ENCODE measurements at regions not wholly inside any gene's neighbourhood (a gene's known extent, or its start where the extent isn't known, plus 50 kb on each side); places are given as distances from the start of the nearest gene placed in this dataset.
"Not testable (repeated sequence)": the region's sequence is repeated elsewhere in the genome, so short reads cannot be mapped to it uniquely, and the experiment has no call there.

DNA sequence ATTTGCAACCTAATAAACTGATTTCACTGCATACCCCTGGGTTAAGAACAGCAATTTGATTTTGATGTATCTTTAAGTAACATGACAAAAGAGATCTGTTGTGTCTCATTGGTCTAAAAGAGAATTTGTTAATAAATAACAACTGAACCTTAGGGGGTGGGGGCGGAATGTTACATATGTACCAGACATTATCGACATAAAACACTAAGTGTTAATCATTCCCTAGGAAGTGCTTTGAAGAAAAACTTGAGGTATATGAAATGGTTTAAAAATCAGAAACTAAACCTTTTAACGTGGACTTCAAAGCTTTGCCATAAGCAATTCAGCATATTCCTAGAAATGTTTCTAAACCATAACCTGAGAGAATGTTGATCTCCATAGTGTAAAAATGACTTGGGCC is 88.5 kb upstream of the GPR89A start:
- H4K20me1 ChIP-seq (ENCODE audit: control insufficient read depth, extremely low read depth, insufficient read depth, low read length); H3K4me3 ChIP-seq (ENCODE audit: control insufficient read depth in 2 of 3, extremely low read depth in 1 of 3, insufficient read depth in 2 of 3, low read depth in 1 of 3, low read length in 3 of 3); H3K9ac ChIP-seq (ENCODE audit: control insufficient read depth, extremely low read depth, insufficient read depth, low read length); FAIRE-seq; H3K4me2 ChIP-seq (ENCODE audit: control insufficient read depth, extremely low read depth, insufficient read depth, low read depth, low read length); H2AFZ ChIP-seq (ENCODE audit: control insufficient read depth, low read length); H3K9me1 ChIP-seq (ENCODE audit: control insufficient read depth, extremely low read depth, insufficient read depth, low read length); H3K9me3 ChIP-seq (ENCODE audit: control insufficient read depth, low read depth, low read length); H3K36me3 ChIP-seq (ENCODE audit: control insufficient read depth in 2 of 2, extremely low read depth in 1 of 2, insufficient read depth in 2 of 2, low read length in 2 of 2); H3K27ac ChIP-seq (ENCODE audit: control insufficient read depth, insufficient read depth, low read length); H3K27me3 ChIP-seq (ENCODE audit: control insufficient read depth, extremely low read depth, insufficient read depth, low read length); DNase-seq (ENCODE audit: low read depth, low spot score); H3K4me1 ChIP-seq (ENCODE audit: control insufficient read depth, extremely low read depth, insufficient read depth, low read length); dilution Hi-C loops (cut with MboI; ENCODE audit: extremely low pct_ligation_motif_present, low sequenced_read_pairs); H3K79me2 ChIP-seq (ENCODE audit: control insufficient read depth, insufficient read depth, low read length): not testable (repeated sequence)

- H3K9ac ChIP-seq (ENCODE audit: control insufficient read depth, extremely low read depth, insufficient read depth, low read length); H3K4me1 ChIP-seq (ENCODE audit: control insufficient read depth, extremely low read depth, insufficient read depth, low read length); H3K27ac ChIP-seq (ENCODE audit: control insufficient read depth, insufficient read depth, low read length); H3K4me3 ChIP-seq (ENCODE audit: control insufficient read depth in 2 of 3, extremely low read depth in 1 of 3, insufficient read depth in 2 of 3, low read depth in 1 of 3, low read length in 3 of 3); H2AFZ ChIP-seq (ENCODE audit: control insufficient read depth, low read length); FAIRE-seq; H3K36me3 ChIP-seq (ENCODE audit: control insufficient read depth in 2 of 2, extremely low read depth in 1 of 2, insufficient read depth in 2 of 2, low read length in 2 of 2); H3K9me3 ChIP-seq (ENCODE audit: control insufficient read depth, low read depth, low read length); H3K4me2 ChIP-seq (ENCODE audit: control insufficient read depth, extremely low read depth, insufficient read depth, low read depth, low read length); dilution Hi-C loops (cut with MboI; ENCODE audit: extremely low pct_ligation_motif_present, low sequenced_read_pairs); H3K27me3 ChIP-seq (ENCODE audit: control insufficient read depth, extremely low read depth, insufficient read depth, low read length); DNase-seq (ENCODE audit: low read depth, low spot score); H3K9me1 ChIP-seq (ENCODE audit: control insufficient read depth, extremely low read depth, insufficient read depth, low read length); H3K79me2 ChIP-seq (ENCODE audit: control insufficient read depth, insufficient read depth, low read length); H4K20me1 ChIP-seq (ENCODE audit: control insufficient read depth, extremely low read depth, insufficient read depth, low read length): not testable (repeated sequence)
These were observed 87.6 kb upstream of the NBPF20 start for GRCh38 chr1:145513017-145513416.

DNA sequence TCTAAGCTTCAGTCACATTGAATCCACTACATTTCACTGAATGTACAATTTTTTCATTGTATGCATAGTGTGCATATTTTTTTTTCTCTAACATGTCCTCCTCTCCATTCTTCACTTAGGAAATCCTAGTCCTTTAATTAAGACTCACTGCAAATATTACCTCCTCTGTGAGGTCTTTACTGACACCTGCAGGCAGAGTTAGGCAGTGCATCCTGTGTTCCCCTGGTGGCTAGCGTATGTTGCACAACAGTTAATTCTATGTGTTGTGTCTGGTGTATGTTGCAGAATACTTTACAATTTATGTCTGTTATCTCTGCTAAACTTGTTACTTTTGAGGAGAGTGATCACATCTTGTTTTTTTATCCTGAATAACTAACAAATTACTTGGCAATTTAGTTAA is 82.7 kb upstream of the NBPF20 start:
- FAIRE-seq; H3K79me2 ChIP-seq (ENCODE audit: control insufficient read depth, insufficient read depth, low read length); DNase-seq (ENCODE audit: low read depth, low spot score); H4K20me1 ChIP-seq (ENCODE audit: control insufficient read depth, extremely low read depth, insufficient read depth, low read length); H3K9me1 ChIP-seq (ENCODE audit: control insufficient read depth, extremely low read depth, insufficient read depth, low read length); H3K36me3 ChIP-seq (ENCODE audit: control insufficient read depth in 2 of 2, extremely low read depth in 1 of 2, insufficient read depth in 2 of 2, low read length in 2 of 2); H3K4me1 ChIP-seq (ENCODE audit: control insufficient read depth, extremely low read depth, insufficient read depth, low read length); H3K27ac ChIP-seq (ENCODE audit: control insufficient read depth, insufficient read depth, low read length); H3K4me3 ChIP-seq (ENCODE audit: control insufficient read depth in 2 of 3, extremely low read depth in 1 of 3, insufficient read depth in 2 of 3, low read depth in 1 of 3, low read length in 3 of 3); dilution Hi-C loops (cut with MboI; ENCODE audit: extremely low pct_ligation_motif_present, low sequenced_read_pairs); H3K9ac ChIP-seq (ENCODE audit: control insufficient read depth, extremely low read depth, insufficient read depth, low read length); H3K27me3 ChIP-seq (ENCODE audit: control insufficient read depth, extremely low read depth, insufficient read depth, low read length); H3K4me2 ChIP-seq (ENCODE audit: control insufficient read depth, extremely low read depth, insufficient read depth, low read depth, low read length); H2AFZ ChIP-seq (ENCODE audit: control insufficient read depth, low read length); H3K9me3 ChIP-seq (ENCODE audit: control insufficient read depth, low read depth, low read length): not testable (repeated sequence)

GRCh38 chr1:145505663-145506647 is 80.6 kb upstream of the NBPF20 start:
- H4K20me1 ChIP-seq (ENCODE audit: control insufficient read depth, extremely low read depth, insufficient read depth, low read length); H3K79me2 ChIP-seq (ENCODE audit: control insufficient read depth, insufficient read depth, low read length); H3K4me3 ChIP-seq (ENCODE audit: control insufficient read depth in 2 of 3, extremely low read depth in 1 of 3, insufficient read depth in 2 of 3, low read depth in 1 of 3, low read length in 3 of 3); H3K4me2 ChIP-seq (ENCODE audit: control insufficient read depth, extremely low read depth, insufficient read depth, low read depth, low read length); H3K27me3 ChIP-seq (ENCODE audit: control insufficient read depth, extremely low read depth, insufficient read depth, low read length); H3K27ac ChIP-seq (ENCODE audit: control insufficient read depth, insufficient read depth, low read length); H3K9me3 ChIP-seq (ENCODE audit: control insufficient read depth, low read depth, low read length); H3K4me1 ChIP-seq (ENCODE audit: control insufficient read depth, extremely low read depth, insufficient read depth, low read length); dilution Hi-C loops (cut with MboI; ENCODE audit: extremely low pct_ligation_motif_present, low sequenced_read_pairs); FAIRE-seq; H3K9ac ChIP-seq (ENCODE audit: control insufficient read depth, extremely low read depth, insufficient read depth, low read length); H3K36me3 ChIP-seq (ENCODE audit: control insufficient read depth in 2 of 2, extremely low read depth in 1 of 2, insufficient read depth in 2 of 2, low read length in 2 of 2); H2AFZ ChIP-seq (ENCODE audit: control insufficient read depth, low read length); H3K9me1 ChIP-seq (ENCODE audit: control insufficient read depth, extremely low read depth, insufficient read depth, low read length); DNase-seq (ENCODE audit: low read depth, low spot score): not testable (repeated sequence)

GRCh38 chr1:145504834-145505413 is 79.5 kb upstream of the NBPF20 start:
- H3K9me1 ChIP-seq (ENCODE audit: control insufficient read depth, extremely low read depth, insufficient read depth, low read length); H3K4me2 ChIP-seq (ENCODE audit: control insufficient read depth, extremely low read depth, insufficient read depth, low read depth, low read length); FAIRE-seq; dilution Hi-C loops (cut with MboI; ENCODE audit: extremely low pct_ligation_motif_present, low sequenced_read_pairs); H3K27ac ChIP-seq (ENCODE audit: control insufficient read depth, insufficient read depth, low read length); H3K4me1 ChIP-seq (ENCODE audit: control insufficient read depth, extremely low read depth, insufficient read depth, low read length); H3K27me3 ChIP-seq (ENCODE audit: control insufficient read depth, extremely low read depth, insufficient read depth, low read length); H3K79me2 ChIP-seq (ENCODE audit: control insufficient read depth, insufficient read depth, low read length); H3K9me3 ChIP-seq (ENCODE audit: control insufficient read depth, low read depth, low read length); H3K4me3 ChIP-seq (ENCODE audit: control insufficient read depth in 2 of 3, extremely low read depth in 1 of 3, insufficient read depth in 2 of 3, low read depth in 1 of 3, low read length in 3 of 3); H2AFZ ChIP-seq (ENCODE audit: control insufficient read depth, low read length); H4K20me1 ChIP-seq (ENCODE audit: control insufficient read depth, extremely low read depth, insufficient read depth, low read length); H3K9ac ChIP-seq (ENCODE audit: control insufficient read depth, extremely low read depth, insufficient read depth, low read length); H3K36me3 ChIP-seq (ENCODE audit: control insufficient read depth in 2 of 2, extremely low read depth in 1 of 2, insufficient read depth in 2 of 2, low read length in 2 of 2); DNase-seq (ENCODE audit: low read depth, low spot score): not testable (repeated sequence)
